GM12865 (cell line): ENCODE measurements at regions not wholly inside any gene's neighbourhood (a gene's known extent, or its start where the extent isn't known, plus 50 kb on each side); places are given as distances from the start of the nearest gene placed in this dataset.

Experiments used
- DNase-seq: peaks from one replicate; pipeline ENCODE4 v3.0.0; 2010; ENCODE audit warnings: low read depth
- H3K4me3 ChIP-seq: 2 replicates; pipeline ENCODE4 v1.5.1; 2011; ENCODE audit warnings: mild to moderate bottlenecking, low read depth, low read length, control low read depth
- CTCF ChIP-seq: IDR thresholded peaks from 2 replicates; pipeline ENCODE4 v1.5.1; 2011; ENCODE audit warnings: low read length, control low read depth, low read depth, inconsistent platforms; ENCODE audit not compliant: insufficient read depth; ENCODE audit errors: missing control alignments

- H3K4me3 ChIP-seq = no peak overlapping the region
- no peak for TF ChIP-seq CTCF
- no peak for DNase-seq
Measured at GRCh38 chr9:100699668-100700067, 121.8 kb downstream of the CAVIN4 start.

- H3K4me3 ChIP-seq = no peak overlapping the region
- peak; percentile 41 for TF ChIP-seq CTCF
- peak; percentile 31 for DNase-seq
Measured at GRCh38 chr9:100700689-100701318, 122.9 kb downstream of the CAVIN4 start.

- no peak overlapping the region for H3K4me3 ChIP-seq
- peak; percentile 84 for TF ChIP-seq CTCF
- DNase-seq = peak; percentile 61
Measured at GRCh38 chr9:100714372-100715099, 136.7 kb downstream of the CAVIN4 start.

- TF ChIP-seq CTCF = no peak
Measured at GRCh38 chr9:100715100-100715380, 137.2 kb downstream of the CAVIN4 start.

GRCh38 chr9:100718717-100719116 lies 140.8 kb downstream of the CAVIN4 start:
- H3K4me3 ChIP-seq = no peak overlapping the region
- no peak for TF ChIP-seq CTCF
- DNase-seq = no peak

More at GRCh38 chr9:100715100-100715380, 137.2 kb downstream of the CAVIN4 start:
- DNase-seq = no peak
- H3K4me3 ChIP-seq = no peak overlapping the region

GRCh38 chr9:100720922-100721321 lies 143.0 kb downstream of the CAVIN4 start:
- TF ChIP-seq CTCF = no peak
- H3K4me3 ChIP-seq = no peak overlapping the region
- DNase-seq = no peak

GRCh38 chr9:100724886-100725285 lies 147.0 kb downstream of the CAVIN4 start:
- no peak for TF ChIP-seq CTCF
- DNase-seq = no peak
- no peak overlapping the region for H3K4me3 ChIP-seq
